GM18873 (cell line): ENCODE measurements at regions not wholly inside any gene's neighbourhood (a gene's known extent, or its start where the extent isn't known, plus 50 kb on each side); places are given as distances from the start of the nearest gene placed in this dataset.

Experiments
- ATAC-seq: cut with Tn5 transposase; IDR thresholded peaks from one replicate; pipeline ENCODE4 v1.9.1; 2021; ENCODE audit warnings: mild to moderate bottlenecking, moderate library complexity, moderate number of reproducible peaks; ENCODE audit not compliant: unreplicated experiment, low FRiP score

DNA sequence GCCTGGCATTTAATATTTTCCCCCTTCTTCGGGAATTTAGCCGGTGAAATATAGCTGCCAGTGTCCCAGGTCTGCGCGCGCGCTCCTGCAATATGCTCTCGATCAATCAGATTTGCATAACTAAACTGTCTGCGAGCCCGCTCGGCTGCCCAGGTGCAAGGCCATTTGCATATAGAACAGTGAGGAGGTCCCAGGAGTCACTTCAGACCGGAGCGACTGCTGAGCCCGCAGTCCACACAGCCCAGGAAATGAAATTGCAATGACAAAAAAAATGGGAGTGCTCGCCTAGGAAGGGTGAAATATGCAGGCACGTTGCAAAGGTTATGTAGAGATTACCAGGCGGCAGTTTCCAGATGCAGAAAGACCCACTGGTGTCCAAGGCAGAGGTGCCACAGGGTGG, 228.5 kb downstream of the VRK1 start:
- ATAC-seq = no peak

DNA sequence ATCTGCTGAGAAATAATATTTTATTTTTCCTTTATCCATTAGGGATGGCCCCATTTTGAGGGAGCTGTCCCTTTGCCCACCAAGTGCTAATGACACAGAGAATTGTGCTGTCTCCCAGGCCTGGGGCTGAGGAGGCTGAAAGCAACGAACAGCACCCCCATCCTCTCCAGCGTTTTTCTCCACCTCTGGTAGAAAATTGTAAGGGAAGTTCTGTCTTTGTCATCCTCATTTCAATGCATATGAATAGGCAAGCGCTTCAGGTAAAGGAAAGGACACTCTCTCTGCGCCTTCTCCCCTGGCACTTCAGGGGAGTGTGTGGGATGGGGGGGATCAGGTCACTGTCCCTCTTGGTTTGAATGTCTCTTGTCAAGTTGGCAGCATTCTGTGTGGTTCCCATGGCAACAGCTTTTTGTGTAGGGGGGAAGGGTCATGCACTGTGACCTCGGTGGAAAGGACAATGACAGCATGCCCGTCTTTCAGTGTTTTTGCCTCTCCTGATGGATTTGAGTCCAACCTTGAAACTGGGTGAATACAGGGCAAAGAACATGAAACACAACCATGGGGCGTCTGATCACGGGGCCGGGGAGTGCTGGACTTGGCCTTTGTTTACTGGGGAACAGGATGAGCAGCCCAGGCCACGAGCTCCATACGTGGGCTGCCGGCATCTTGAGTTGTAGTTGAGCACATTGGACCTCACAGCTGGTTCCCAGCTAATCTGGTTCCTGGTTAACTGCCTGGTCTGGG, 230.2 kb downstream of the VRK1 start:
- ATAC-seq = no peak

DNA sequence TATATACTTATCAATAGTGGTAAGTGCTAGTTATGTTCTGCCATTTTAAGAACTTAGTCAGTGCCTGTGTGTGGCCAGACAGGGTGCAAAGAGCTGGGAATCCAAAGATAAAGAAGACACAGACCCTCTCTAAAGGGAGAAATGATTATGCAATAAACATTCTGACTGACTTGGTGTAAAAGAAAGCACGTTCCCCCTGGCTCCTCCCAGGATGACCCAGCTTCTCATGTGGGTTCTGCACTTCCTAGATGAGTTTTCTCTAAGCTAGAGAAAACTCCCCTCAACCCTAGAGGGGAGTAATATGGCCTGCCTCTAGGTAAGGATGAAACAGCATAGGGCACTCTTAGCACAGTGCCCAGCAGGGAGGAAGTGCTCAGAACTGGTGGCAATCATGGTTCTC, 231.2 kb downstream of the VRK1 start:
- no peak for ATAC-seq

DNA sequence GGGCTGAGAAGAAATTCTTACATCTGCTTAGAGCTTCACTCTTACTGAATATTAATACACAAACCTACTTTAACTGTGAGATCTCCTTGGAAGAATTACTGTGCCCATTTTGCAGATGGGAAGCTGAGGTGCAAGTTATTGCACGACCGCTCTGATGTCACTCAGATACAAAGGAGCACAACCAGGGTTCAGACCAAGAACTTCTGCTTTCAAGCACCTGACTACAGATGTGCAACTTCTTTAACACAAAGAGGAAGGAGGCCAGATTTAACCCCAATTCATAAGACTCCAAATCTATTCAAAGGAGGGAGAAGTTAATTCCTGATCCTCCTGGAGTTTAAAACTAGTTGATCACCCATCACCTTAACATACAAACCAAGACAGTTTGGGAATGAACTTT, 232.6 kb downstream of the VRK1 start:
- no peak for ATAC-seq

DNA sequence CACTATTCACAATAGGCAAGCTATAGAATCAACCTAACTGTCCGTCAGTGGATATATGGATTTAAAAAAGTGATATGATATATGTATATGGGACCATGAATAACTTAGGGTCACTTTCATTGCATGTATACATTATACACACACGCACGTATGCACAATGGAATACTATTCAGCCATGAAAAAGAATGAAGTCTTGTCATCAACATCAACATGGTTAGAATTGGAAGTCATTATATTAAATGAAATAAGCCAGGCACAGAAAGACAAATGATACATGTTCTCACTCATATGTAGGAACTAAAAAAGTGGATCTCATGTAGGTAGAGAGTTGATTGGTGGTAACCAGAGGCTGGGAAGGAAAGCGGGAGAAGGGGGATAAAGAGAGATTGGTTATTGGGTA, 234.3 kb downstream of the VRK1 start:
- no peak for ATAC-seq

DNA sequence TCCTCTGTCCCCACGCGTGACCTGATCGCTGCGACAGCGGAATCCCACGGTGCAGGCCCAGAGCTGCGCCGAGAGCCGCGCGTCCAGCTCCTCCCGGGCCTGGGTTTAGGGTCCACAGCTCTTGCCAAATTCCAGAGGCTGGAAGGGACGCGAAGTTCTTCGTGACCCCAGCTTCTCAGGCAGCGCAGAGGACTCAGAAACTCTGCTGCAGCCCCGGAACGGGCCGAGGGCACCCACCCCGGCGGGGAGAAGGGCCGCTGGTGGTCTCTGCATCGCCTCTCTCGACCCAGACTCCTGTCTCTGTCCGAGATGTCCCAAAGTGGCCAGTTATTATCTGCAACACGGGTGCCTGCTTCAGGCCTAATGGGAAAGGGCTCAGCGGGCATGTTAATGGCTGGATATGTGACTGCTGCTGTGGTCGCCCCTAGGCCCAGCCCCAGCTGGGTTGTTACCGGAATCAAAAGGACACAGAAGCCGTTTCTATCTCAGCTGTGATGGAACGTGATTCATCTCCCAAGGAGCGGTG, 236.4 kb downstream of the VRK1 start:
- ATAC-seq = no peak

DNA sequence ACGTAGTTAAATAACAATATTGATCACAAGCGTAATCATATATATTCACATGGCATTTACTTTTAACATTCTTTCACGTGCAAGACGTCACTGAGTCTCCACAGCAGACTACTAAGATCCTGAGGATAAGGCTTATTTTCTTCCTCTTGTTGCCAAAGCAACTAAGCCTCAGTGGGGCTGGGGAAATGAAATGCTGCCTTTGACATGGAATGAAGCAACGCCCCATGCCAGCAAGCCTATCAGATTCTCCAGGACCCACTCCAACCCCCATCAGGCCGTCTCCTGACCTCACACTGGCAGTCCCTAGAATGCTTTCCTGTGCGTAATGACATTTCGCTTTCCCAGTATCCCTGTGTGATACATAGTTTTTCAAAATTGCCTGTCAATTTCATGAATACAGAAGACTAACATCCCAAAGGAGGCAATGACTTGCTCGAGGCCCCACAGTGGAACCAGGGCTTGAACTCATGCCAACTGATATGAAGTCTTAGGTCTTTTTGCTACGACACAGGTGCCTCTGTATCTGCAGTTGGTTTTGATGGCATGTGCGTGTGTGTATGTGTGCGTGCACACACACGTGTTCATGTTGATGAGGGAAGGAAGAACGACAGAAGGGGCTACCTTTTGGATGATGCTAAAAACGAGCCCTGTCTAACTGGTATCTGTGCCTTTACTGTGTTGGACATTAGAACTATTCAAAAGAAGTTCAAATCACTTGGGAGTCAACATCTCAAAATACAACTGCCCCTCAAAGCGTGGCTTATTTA, 239.1 kb downstream of the VRK1 start:
- ATAC-seq = no peak

DNA sequence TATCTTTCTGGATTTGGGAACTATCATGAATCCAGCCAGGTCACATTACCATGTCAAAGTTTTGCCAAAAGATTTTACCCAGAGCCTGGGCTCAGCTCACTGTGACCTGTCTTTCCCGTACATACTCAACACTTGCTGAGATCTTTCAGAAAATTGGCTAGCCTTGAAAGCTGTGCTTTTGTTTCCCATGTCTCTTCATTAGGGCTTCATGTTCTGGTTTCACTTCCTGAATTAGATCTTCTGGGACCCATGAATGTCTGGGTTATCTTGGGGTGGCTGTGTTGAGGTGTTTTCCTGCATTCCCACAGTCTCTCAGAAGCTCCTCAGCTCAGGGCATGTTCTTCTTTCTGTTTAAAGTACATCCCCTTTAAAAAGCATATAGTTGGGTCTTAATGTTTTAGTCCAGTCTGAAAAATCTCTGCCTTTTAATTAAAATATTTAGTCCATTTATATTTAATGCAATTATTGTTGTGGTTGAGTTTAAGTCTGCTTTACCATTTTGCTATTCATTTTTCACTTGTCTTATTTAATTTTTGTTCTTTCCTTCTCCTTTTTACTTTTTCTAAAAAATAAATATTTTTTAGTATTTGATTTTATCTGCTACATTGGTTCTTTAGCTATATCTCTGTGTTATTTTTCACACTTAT, 242.7 kb downstream of the VRK1 start:
- no peak for ATAC-seq

DNA sequence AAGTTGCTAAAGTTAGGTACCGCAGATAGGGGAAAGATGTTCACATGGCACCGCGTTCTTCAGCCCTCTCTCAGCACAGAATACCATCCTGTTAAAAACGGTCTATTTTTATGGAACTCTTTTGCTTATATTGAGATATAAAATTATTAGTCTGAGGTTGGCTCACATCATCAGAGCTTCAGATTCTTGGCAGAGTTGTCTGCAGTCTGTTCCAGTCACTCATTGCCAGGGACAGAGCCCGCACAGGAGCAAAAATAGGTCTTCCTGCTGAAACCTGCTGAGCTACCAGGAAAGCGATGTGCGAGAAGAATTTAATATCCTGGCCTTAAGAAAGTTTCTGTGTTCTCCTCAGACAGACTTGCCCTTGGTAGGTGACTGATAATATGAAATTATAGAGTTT, 249.8 kb downstream of the VRK1 start:
- ATAC-seq = no peak

DNA sequence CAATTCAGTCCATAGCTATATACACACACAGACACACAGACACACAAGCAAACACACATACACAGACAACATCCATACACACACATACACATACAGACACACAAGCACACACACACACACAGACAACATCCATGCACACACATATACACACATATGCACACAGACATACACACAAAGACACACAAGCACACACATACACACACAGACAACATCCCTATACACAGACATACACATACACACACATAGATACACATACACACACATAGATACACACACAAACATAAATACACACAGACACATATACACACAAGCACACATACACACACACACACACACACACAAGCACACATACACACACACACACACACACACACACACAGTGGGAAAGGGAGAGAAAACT, 254.8 kb downstream of the VRK1 start:
- ATAC-seq = no peak

DNA sequence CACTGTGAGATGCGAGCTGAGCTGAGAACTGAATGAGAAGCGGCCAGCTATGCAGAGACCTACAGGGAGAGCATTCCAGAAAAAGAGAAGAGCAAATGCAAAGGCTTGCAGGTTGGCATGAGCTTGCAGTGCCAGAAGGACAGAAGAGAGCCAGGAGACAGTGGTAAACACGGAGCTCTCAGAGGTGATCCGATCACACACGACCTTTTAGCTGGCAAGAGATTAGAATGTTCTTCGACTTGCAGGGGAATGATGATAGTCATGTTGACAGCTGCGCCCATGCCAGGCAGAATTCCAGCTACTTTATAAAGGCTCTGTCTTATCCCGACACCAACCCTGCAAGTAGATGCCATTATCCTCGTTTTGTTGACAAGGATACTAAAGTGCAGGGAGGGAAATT, 256.8 kb downstream of the VRK1 start:
- ATAC-seq = no peak

DNA sequence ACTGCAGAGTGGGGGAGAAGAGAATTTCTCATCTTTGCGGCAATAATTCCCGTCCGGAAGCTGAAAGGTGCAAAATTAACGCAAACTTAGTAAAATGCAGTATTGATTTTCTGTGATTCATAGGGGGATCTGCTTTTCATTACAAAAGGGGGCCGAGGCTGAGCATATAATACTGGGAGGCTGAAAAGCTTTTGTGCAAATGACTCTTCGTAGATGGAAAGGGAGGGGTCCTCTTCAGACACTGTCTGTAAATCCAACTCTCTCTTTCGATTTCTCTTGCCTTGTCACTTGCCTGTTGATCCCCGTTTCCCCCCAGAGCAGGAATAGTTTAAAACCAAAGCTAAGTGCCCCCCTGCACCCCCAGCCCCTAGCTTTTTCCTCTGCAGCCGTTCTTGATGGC, 258.2 kb downstream of the VRK1 start:
- no peak for ATAC-seq

DNA sequence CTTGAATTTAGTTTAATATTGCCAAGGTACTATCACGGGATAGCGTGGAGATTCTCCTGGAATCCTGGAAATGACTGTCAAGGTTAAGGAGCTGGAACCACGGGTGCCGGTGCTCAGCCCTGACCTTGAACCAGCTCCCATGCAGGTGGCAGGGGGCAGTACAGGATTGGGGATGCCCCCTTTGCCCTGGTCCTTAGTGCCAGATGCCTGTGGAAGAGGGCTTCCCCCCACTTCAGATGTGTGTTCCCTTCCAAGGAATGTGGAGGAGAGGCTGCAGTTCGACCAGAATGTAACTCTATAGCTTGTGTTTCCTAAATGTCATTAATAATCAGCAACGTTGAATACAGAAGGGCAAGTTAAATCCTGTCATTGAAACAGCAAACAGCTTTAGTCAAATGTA, 258.9 kb downstream of the VRK1 start:
- no peak for ATAC-seq

DNA sequence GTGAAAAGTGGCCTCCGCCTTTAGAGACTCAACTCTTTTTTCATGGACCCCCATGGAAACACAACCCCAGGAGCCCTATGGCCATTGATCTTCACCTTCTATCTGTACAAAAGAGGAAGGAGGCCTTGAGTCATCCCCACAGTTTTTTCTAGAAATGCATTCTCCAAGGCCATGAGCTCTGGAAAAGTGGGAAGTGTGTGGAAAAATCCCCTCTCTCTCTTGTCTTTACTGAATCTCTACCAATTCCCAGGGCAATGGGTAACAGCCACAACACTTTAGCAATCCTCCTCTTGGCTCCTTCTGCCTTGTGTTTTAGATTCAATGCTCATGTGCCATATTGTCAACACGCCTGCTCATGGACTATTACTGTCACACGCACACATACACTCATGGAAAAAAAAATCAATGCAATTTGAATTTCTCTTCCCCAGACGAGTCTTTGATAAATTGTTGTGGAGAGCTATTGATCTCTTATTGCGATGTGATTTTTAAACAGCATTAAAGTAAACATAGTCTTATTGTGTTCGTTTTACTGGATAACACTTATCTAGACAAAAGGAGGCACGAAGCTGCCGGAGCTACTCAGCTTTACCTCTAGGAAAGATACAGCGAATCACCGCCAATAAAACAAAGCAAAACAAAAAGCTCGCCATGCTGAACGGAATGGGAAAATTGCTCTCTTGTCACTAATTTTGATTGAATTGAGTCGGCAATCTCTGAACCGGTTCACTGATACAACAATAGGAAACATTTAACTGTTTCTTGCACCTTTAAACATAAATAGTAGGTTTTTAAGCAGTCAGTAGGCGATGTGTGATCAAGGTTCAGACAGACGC, 260.3 kb downstream of the VRK1 start:
- ATAC-seq = no peak

DNA sequence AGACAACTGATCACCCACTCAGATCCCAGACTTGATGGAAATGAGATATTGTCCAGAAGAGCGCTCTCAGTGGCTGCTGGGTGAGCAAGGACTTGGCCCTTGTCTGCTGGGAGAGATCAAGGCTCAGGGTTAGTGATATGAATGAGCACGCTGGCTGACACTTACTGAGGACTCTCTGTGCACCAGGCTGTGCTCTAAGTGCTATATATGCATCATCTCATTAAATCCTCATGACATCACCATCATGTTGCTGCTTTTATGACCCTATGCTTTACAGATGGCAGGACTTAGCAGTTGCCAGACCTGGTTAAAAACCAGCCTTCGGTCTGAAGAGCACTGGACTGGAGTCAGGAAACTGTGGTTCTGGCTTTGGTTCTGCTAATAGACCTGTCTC, 260.9 kb downstream of the VRK1 start:
- ATAC-seq = no peak

DNA sequence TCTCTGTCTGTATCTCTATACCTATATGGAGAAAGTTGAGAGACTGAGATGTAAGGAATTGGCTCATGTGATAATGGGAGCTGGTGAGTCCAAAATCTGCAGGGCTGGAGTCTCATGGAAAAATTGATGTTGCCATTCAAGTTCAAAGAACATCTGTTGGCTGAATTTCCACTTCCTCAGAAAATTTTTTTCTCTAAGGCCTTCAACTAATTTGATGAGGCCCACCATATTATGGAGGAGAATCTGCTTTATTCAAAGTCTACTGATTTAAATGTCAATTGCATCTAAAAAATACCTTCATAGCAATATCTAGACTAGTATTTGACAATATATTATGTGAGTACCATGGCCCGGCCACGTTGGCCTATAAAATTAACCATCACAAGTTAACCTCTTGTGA, 261.4 kb downstream of the VRK1 start:
- no peak for ATAC-seq

DNA sequence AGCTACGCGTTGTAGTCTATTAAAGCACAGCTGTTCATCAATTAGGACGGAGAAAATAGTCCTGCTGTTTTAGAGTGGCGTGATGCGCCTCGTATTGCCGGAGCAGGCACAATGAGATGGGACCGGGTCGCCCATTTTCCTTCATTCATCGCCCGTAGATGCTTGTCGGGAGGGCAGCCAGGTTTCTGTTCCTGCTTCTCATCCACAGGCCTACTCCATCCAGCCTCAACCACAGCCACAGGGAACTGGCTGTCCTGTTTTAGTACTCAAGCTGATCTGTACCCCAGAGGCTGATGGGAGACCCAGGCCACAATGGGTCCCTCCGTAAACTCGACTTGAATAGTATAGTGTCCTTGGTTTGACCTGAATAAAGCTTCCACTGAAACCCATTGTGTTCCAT, 264.0 kb downstream of the VRK1 start:
- no peak for ATAC-seq

DNA sequence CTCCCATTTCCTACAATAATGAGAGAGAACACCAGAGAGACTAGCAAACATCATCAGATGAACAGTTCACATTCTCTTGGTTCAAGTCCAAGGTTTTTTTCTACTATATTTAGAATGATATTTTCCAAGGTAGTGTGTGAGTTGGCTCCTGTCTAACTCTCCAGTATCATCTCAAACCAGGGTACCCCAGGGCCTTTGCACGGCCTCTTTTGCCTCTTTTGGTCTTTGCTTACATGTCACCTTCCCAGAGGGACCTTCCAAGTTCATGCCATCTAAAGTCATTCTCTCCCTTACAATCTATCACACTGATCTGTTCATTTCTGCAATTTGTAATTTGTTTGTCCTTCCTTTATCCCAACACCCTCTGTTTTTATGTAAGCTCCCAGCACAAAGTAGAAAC, 264.5 kb downstream of the VRK1 start:
- no peak for ATAC-seq

DNA sequence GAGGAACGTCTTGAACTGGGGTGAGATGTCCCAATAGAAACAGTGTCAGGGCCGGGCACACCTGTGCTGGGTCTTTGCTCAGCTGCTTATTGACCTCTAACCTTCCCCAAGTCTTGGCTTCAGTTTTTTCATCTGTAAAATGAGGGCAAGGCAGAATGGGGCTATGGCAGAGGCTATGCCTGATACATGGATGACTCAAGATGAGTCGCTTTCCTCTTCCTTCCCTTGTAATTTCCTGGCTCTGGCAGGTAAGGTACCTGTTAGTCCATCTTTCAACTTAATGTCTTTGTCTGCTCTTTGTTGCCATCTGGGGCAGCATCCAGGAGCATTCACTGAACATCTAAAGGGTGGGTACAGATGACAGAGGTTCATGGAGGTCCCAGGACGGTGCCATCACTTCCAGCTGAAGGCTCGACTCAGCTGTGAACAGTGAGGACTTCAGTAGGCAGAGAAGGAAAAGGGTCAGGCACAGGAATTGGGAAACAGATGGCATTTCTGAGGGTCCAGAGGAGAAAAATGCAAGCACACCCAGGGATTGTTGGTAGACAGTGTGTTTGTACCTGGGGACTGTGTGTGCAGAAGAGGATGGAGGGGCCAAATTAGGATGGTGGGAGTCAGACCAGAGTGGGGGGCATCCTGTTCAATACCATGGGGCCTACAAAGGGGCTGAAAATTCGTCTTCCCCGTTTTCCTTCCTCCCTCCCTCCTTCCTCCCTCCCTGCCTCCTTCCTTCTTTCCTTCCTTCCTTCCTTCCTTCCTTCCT, 268.3 kb downstream of the VRK1 start:
- no peak for ATAC-seq
